ENCODE measurements at regions not wholly inside any gene's neighbourhood (a gene's known extent, or its start where the extent isn't known, plus 50 kb on each side); places are given as distances from the start of the nearest gene placed in this dataset.

DNA sequence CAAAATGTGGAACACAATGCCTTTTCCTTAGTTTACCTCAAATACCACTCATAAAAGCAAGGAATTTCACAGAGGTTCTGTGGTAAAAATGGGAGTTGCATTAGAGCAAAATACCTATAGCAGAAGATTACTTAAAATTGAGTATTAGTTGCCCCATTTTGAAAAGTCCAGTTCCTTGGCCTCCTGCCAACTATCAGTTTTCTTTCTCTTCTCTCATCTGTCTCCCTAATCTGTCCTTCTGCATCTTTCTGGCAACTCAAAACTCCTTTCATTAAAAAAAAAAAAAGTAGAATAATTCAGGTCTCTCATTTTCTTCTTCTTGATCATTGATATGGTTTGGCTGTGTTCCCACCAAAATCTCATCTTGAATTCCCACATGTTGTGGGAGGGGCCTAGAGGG is 127.3 kb downstream of the ATP23 start:
- TF ChIP-seq, protein P1, sequence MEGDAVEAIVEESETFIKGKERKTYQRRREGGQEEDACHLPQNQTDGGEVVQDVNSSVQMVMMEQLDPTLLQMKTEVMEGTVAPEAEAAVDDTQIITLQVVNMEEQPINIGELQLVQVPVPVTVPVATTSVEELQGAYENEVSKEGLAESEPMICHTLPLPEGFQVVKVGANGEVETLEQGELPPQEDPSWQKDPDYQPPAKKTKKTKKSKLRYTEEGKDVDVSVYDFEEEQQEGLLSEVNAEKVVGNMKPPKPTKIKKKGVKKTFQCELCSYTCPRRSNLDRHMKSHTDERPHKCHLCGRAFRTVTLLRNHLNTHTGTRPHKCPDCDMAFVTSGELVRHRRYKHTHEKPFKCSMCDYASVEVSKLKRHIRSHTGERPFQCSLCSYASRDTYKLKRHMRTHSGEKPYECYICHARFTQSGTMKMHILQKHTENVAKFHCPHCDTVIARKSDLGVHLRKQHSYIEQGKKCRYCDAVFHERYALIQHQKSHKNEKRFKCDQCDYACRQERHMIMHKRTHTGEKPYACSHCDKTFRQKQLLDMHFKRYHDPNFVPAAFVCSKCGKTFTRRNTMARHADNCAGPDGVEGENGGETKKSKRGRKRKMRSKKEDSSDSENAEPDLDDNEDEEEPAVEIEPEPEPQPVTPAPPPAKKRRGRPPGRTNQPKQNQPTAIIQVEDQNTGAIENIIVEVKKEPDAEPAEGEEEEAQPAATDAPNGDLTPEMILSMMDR (IDR thresholded peaks at IDR 0.05; ENCODE audit: low read depth, low read length, missing input control): no peak
- TF ChIP-seq, protein P2, sequence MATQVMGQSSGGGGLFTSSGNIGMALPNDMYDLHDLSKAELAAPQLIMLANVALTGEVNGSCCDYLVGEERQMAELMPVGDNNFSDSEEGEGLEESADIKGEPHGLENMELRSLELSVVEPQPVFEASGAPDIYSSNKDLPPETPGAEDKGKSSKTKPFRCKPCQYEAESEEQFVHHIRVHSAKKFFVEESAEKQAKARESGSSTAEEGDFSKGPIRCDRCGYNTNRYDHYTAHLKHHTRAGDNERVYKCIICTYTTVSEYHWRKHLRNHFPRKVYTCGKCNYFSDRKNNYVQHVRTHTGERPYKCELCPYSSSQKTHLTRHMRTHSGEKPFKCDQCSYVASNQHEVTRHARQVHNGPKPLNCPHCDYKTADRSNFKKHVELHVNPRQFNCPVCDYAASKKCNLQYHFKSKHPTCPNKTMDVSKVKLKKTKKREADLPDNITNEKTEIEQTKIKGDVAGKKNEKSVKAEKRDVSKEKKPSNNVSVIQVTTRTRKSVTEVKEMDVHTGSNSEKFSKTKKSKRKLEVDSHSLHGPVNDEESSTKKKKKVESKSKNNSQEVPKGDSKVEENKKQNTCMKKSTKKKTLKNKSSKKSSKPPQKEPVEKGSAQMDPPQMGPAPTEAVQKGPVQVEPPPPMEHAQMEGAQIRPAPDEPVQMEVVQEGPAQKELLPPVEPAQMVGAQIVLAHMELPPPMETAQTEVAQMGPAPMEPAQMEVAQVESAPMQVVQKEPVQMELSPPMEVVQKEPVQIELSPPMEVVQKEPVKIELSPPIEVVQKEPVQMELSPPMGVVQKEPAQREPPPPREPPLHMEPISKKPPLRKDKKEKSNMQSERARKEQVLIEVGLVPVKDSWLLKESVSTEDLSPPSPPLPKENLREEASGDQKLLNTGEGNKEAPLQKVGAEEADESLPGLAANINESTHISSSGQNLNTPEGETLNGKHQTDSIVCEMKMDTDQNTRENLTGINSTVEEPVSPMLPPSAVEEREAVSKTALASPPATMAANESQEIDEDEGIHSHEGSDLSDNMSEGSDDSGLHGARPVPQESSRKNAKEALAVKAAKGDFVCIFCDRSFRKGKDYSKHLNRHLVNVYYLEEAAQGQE (IDR thresholded peaks at IDR 0.05): no peak
- TF ChIP-seq SP1 (IDR thresholded peaks at IDR 0.05) (no peak), RAD21 (IDR thresholded peaks at IDR 0.05) (no peak), GABPA (IDR thresholded peaks at IDR 0.05 in 1 of 2, conservative IDR thresholded peaks at IDR 0.05 in 1 of 2) (no peak), RXRA (IDR thresholded peaks at IDR 0.05) (no peak), TAF1 (conservative IDR thresholded peaks at IDR 0.05) (no peak), EGR1 (IDR thresholded peaks at IDR 0.05; ENCODE audit: low read depth in 2 of 2) (no peak)
- TF ChIP-seq, protein P3, sequence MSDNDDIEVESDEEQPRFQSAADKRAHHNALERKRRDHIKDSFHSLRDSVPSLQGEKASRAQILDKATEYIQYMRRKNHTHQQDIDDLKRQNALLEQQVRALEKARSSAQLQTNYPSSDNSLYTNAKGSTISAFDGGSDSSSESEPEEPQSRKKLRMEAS (IDR thresholded peaks at IDR 0.05): no peak
- TF ChIP-seq, protein P4, sequence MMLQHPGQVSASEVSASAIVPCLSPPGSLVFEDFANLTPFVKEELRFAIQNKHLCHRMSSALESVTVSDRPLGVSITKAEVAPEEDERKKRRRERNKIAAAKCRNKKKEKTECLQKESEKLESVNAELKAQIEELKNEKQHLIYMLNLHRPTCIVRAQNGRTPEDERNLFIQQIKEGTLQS (IDR thresholded peaks at IDR 0.05): no peak

Measured in liver (tissue), 3 donors.